K562 (cell line): ENCODE measurements at regions not wholly inside any gene's neighbourhood (a gene's known extent, or its start where the extent isn't known, plus 50 kb on each side); places are given as distances from the start of the nearest gene placed in this dataset.
"Not testable (repeated sequence)": the region's sequence is repeated elsewhere in the genome, so short reads cannot be mapped to it uniquely, and the experiment has no call there.

Experiments used
- ATAC-seq: fragments of 200-7000 bp; cut with Tn5 transposase; 3 replicates; pipeline ENCODE4 v1.9.1; 2020; ENCODE audit warnings: moderate library complexity
- BruUV-seq: library from RNA; stranded (reverse); fragments of 400-500 nt; replicated peaks from 2 replicates; lab custom pipeline; 2021; lab: Mats Ljungman, UMichigan
- CTCF ChIA-PET: fragments of 300-600 bp; formaldehyde crosslinking; extraction: SDS; loops from one replicate; lab custom pipeline; 2021; ENCODE audit warnings: low intra/inter-chr PET ratio; lab: Yijun Ruan, JAX
- POLR2A ChIA-PET: fragments of 300-600, 350-650 bp; sonication (Branson Sonifier 250); formaldehyde crosslinking; extraction: SDS; loops from one replicate; lab custom pipeline; 2021; ENCODE audit warnings: antibody characterized with exemption, inconsistent platforms; lab: Yijun Ruan, JAX
- DNase-seq, 4 experiments: peaks; one replicate each; pipeline versions ENCODE4 v3.0.0 to v3.0.0-alpha.2; 2011 to 2018; ENCODE audit warnings: low spot score in 3 of 4, mixed read lengths in 3 of 4; ENCODE audit errors: extremely low read depth in 1 of 4
- FAIRE-seq: peaks from 2 replicates; lab custom pipeline; 2011; peaks lifted over from hg19 to GRCh38; lab: Jason Lieb, UNC
- H2AFZ ChIP-seq: 2 replicates; pipeline ENCODE4 v1.6.0; 2011; ENCODE audit warnings: low read depth, low read length, control low read depth, inconsistent platforms
- H3K27ac ChIP-seq: fragments of 200-600 bp; 3 replicates; pipeline ENCODE4 v1.8.0; 2011; ENCODE audit warnings: low read depth, mild to moderate bottlenecking, control low read depth, inconsistent platforms, low read length, moderate library complexity, mixed read lengths; ENCODE audit errors: extremely low read depth
- H3K27me3 ChIP-seq, 2 experiments: fragments of 300-600 bp in 1 of 2; 2 replicates in 1 of 2; 3 replicates in 1 of 2; pipeline versions ENCODE4 v1.6.0 to v1.8.0; 2011; ENCODE audit warnings: inconsistent platforms in 2 of 2, low read length in 2 of 2, mild to moderate bottlenecking in 1 of 2, mixed read lengths in 1 of 2, moderate library complexity in 1 of 2; ENCODE audit not compliant: control insufficient read depth in 2 of 2, insufficient read depth in 2 of 2
- H3K36me3 ChIP-seq: fragments of 300-600 bp; 3 replicates; pipeline ENCODE4 v1.8.0; 2011; ENCODE audit warnings: mild to moderate bottlenecking, low read length, inconsistent platforms; ENCODE audit not compliant: control insufficient read depth, insufficient read depth
- H3K4me1 ChIP-seq, 2 experiments: fragments of 200-600 bp in 1 of 2; replicated peaks in 1 of 2; 2 replicates in 1 of 2; 3 replicates in 1 of 2; pipeline versions ENCODE4 v1.5.1 to v1.8.0; 2011; ENCODE audit warnings: inconsistent platforms in 2 of 2, low read length in 2 of 2, mild to moderate bottlenecking in 1 of 2, mixed read lengths in 1 of 2, moderate library complexity in 1 of 2; ENCODE audit not compliant: control insufficient read depth in 2 of 2, insufficient read depth in 2 of 2
- H3K4me2 ChIP-seq: 2 replicates; pipeline ENCODE4 v1.6.1; 2011; ENCODE audit warnings: low read length, control low read depth, inconsistent platforms, mixed read lengths; ENCODE audit not compliant: insufficient read depth
- H3K4me3 ChIP-seq: fragments of 200-600 bp; sonication (generic), shearing (Covaris generic); 2 replicates; pipeline ENCODE4 v1.5.1; 2016; ENCODE audit warnings: control low read depth, inconsistent platforms
- H3K79me2 ChIP-seq: fragments of 200-600 bp; 3 replicates; pipeline ENCODE4 v1.8.0; 2011; ENCODE audit warnings: low read length, inconsistent platforms; ENCODE audit not compliant: control insufficient read depth, insufficient read depth
- H3K9ac ChIP-seq, 2 experiments: 2 replicates each; pipeline versions ENCODE4 v1.6.0 to v1.6.1; 2011; ENCODE audit warnings: low read depth in 2 of 2, low read length in 2 of 2, control low read depth in 1 of 2, inconsistent platforms in 1 of 2, mild to moderate bottlenecking in 1 of 2, mixed read lengths in 1 of 2; ENCODE audit not compliant: insufficient read depth in 1 of 2
- H3K9me1 ChIP-seq: one replicate; pipeline ENCODE4 v1.6.0; 2011; ENCODE audit warnings: inconsistent platforms, mild to moderate bottlenecking, low read length, moderate library complexity; ENCODE audit not compliant: control insufficient read depth, insufficient read depth
- H3K9me3 ChIP-seq: replicated peaks from 2 replicates; pipeline ENCODE4 v1.5.1; 2011; ENCODE audit warnings: low read depth, low read length, inconsistent platforms; ENCODE audit not compliant: control insufficient read depth, insufficient read depth
- H4K20me1 ChIP-seq: replicated peaks from 2 replicates; pipeline ENCODE4 v1.6.1; 2011; ENCODE audit warnings: low read length, inconsistent platforms, mixed read lengths; ENCODE audit not compliant: control insufficient read depth, insufficient read depth
- MAFG ChIP-seq: fragments of 450-650 bp; conservative IDR thresholded peaks from 2 replicates; pipeline ENCODE4 v1.6.1; 2016; ENCODE audit warnings: missing genetic modification characterization, missing compliant biosample characterization
- MAFK ChIP-seq: IDR thresholded peaks from 2 replicates; pipeline ENCODE4 v1.6.1; 2011; ENCODE audit warnings: low read length, improper control_type of control experiment
- ZNF316 ChIP-seq: fragments of 450-650 bp; IDR thresholded peaks from 2 replicates; pipeline ENCODE4 v1.6.1; 2016
- WGBS: fragments of 100-300 bp; shearing (Covaris generic); methylation state at CpG from one replicate; pipeline ENCODE4 v1.1.6; 2016; ENCODE audit warnings: low coverage, mixed read lengths; ENCODE audit not compliant: insufficient coverage; ENCODE audit errors: missing lambda C conversion rate; 5-methylcytosine and 5-hydroxymethylcytosine counted together
- in situ Hi-C: fragments of 300-500 bp; cut with MboI; formaldehyde crosslinking; loops from 4 replicates; pipeline ENCODE4 v1.15.0; 2018; ENCODE audit warnings: inconsistent platforms, mixed read lengths
- intact Hi-C: fragments of 100-400 bp; cut with micrococcal nuclease; formaldehyde crosslinking; loops from 2 replicates; pipeline ENCODE4 v1.14.2; 2022

- H3K4me2 ChIP-seq, BruUV-seq, CTCF ChIA-PET, in situ Hi-C loops, H3K79me2 ChIP-seq, H3K4me3 ChIP-seq, H3K9me1 ChIP-seq, H3K9ac ChIP-seq, H4K20me1 ChIP-seq, H3K36me3 ChIP-seq, DNase-seq, FAIRE-seq, H3K27me3 ChIP-seq, intact Hi-C loops, ATAC-seq, H2AFZ ChIP-seq, H3K4me1 ChIP-seq, H3K27ac ChIP-seq, H3K9me3 ChIP-seq, POLR2A ChIA-PET: not testable (repeated sequence)
- WGBS: 5% methylated on average over 6 of the region's 17 CpGs
Measured at GRCh38 chr21:13380561-13380960, 229.0 kb upstream of the POTED start.

DNA sequence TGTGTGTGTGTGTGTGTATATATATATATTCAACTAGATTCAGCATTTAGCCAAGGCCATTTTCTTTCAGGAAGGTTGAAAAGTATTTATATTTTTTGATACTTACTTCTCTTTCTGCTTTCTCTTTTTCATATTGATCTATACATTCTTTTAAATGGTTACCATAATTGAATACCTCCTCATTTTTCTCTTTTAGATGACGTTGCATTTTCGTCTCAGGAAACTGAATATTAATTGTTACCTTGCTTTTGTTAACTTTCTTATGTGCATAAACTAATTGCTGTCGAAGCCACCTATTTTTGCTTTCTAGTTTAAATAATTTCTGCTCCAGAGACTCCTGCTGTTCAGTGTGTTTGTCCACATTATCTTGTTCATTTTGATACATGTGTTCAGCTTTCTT, 225.4 kb upstream of the POTED start:
- FAIRE-seq, intact Hi-C loops: not testable (repeated sequence)

GRCh38 chr21:13409184-13409583, 200.4 kb upstream of the POTED start:
- FAIRE-seq, H3K27ac ChIP-seq, H2AFZ ChIP-seq, H3K9me1 ChIP-seq, POLR2A ChIA-PET, DNase-seq, H3K9ac ChIP-seq, H4K20me1 ChIP-seq, H3K36me3 ChIP-seq, intact Hi-C loops, H3K4me1 ChIP-seq, H3K9me3 ChIP-seq, BruUV-seq, H3K4me3 ChIP-seq, H3K27me3 ChIP-seq, ATAC-seq, CTCF ChIA-PET, in situ Hi-C loops, H3K4me2 ChIP-seq, H3K79me2 ChIP-seq: not testable (repeated sequence)

More for the DNA sequence above, 225.4 kb upstream of the POTED start:
- H3K79me2 ChIP-seq, H3K9me3 ChIP-seq, BruUV-seq, H3K27me3 ChIP-seq, ATAC-seq, CTCF ChIA-PET, H3K27ac ChIP-seq, H3K9ac ChIP-seq, H3K4me1 ChIP-seq, H3K4me3 ChIP-seq, DNase-seq, in situ Hi-C loops, H3K36me3 ChIP-seq, H3K9me1 ChIP-seq, POLR2A ChIA-PET, H3K4me2 ChIP-seq, H4K20me1 ChIP-seq, H2AFZ ChIP-seq: not testable (repeated sequence)
- 6% methylated on average over 3 of the region's 3 CpGs for WGBS
- TF ChIP-seq ZNF316: peak; percentile 39; the same call in 1 of the 2 replicates
- TF ChIP-seq MAFK: peak; percentile 20; the same call in 1 of the 2 replicates
- 0 out of 2 replicates have a peak, but pooled peaks have one; percentile 13 for TF ChIP-seq MAFG (tag)

GRCh38 chr21:13435863-13436262, 173.7 kb upstream of the POTED start:
- intact Hi-C loops, H3K9ac ChIP-seq, H2AFZ ChIP-seq, H3K79me2 ChIP-seq, H3K4me3 ChIP-seq, H3K4me1 ChIP-seq, H3K27me3 ChIP-seq, H3K9me3 ChIP-seq, BruUV-seq, H3K36me3 ChIP-seq, H3K9me1 ChIP-seq, FAIRE-seq, ATAC-seq, H3K27ac ChIP-seq, CTCF ChIA-PET, H3K4me2 ChIP-seq, DNase-seq, H4K20me1 ChIP-seq, POLR2A ChIA-PET: not testable (repeated sequence)
- in situ Hi-C loops: loop anchor here (10.0 kb wide), 1 partner anchor 1289 kb away; no protein-coding TSS in a partner anchor
- WGBS: 0% methylated on average over 1 of the region's 1 CpG
